Ascending aorta (tissue), 2 donors: ENCODE measurements at regions not wholly inside any gene's neighbourhood (a gene's known extent, or its start where the extent isn't known, plus 50 kb on each side); places are given as distances from the start of the nearest gene placed in this dataset.

ENCODE experiments used
- DNase-seq, 2 donors: peaks; one replicate each; pipeline ENCODE4 v3.0.0-alpha.2; 2019; ENCODE audit warnings: low spot score in 2 of 2
- H3K27ac ChIP-seq, 2 donors: fragments of 200-600 bp; sonication (generic); one replicate each; pipeline ENCODE4 v1.5.1; 2016 to 2017; ENCODE audit warnings: mild to moderate bottlenecking in 1 of 2
- H3K27me3 ChIP-seq: fragments of 200-600 bp; sonication (generic); one replicate; pipeline ENCODE4 v1.5.1; 2017
- H3K36me3 ChIP-seq, 2 donors: fragments of 200-600 bp; sonication (generic); one replicate each; pipeline ENCODE4 v1.5.1; 2016
- H3K4me1 ChIP-seq, 2 donors: fragments of 200-600 bp; sonication (generic); one replicate each; pipeline ENCODE4 v1.5.1; 2016 to 2017; ENCODE audit warnings: mild to moderate bottlenecking in 1 of 2
- H3K4me3 ChIP-seq, 2 donors: fragments of 200-600 bp; sonication (generic); one replicate each; pipeline ENCODE4 v1.5.1; 2016 to 2017; ENCODE audit warnings: mild to moderate bottlenecking in 1 of 2
- H3K9me3 ChIP-seq, 2 donors: fragments of 200-600 bp; sonication (generic); one replicate each; pipeline ENCODE4 v1.5.1; 2016
- CTCF ChIP-seq, 3 experiments: fragments of 200-600 bp in 2 of 3; fragments of 450-650 bp in 1 of 3; sonication (generic) in 2 of 3; IDR thresholded peaks; one replicate each; pipeline ENCODE4 v1.5.1; 2016 to 2019; ENCODE audit warnings: antibody characterized with exemption in 3 of 3, mild to moderate bottlenecking in 1 of 3, moderate library complexity in 1 of 3
- intact Hi-C: fragments of 100-400 bp; cut with DNase I; formaldehyde crosslinking; loops from one replicate; pipeline ENCODE4 v1.15.1; 2023

- no peak overlapping the region for H3K4me3 ChIP-seq
These were observed 530.4 kb upstream of the PTPRD start for GRCh38 chr9:11142965-11143738.

GRCh38 chr9:11144746-11145145, 531.9 kb upstream of the PTPRD start:
- H3K27ac ChIP-seq = no peak overlapping the region
- TF ChIP-seq CTCF (IDR thresholded peaks at IDR 0.05) = no peak
- H3K4me1 ChIP-seq = no peaks in the 10 kb centered on the region
- no peaks in the 10 kb centered on the region for H3K9me3 ChIP-seq
- intact Hi-C loops = no loop called here
- DNase-seq = no peak
- H3K4me3 ChIP-seq = no peak overlapping the region
- H3K27me3 ChIP-seq = no peaks in the 10 kb centered on the region
- no peaks in the 10 kb centered on the region for H3K36me3 ChIP-seq

More at GRCh38 chr9:11142965-11143738, 530.4 kb upstream of the PTPRD start:
- intact Hi-C loops = no loop called here
- no peaks in the 10 kb centered on the region for H3K27me3 ChIP-seq
- H3K4me1 ChIP-seq = no peaks in the 10 kb centered on the region
- no peak for DNase-seq
- no peaks in the 10 kb centered on the region for H3K36me3 ChIP-seq
- no peaks in the 10 kb centered on the region for H3K9me3 ChIP-seq
- no peak for TF ChIP-seq CTCF (IDR thresholded peaks at IDR 0.05)
- no peak overlapping the region for H3K27ac ChIP-seq

- TF ChIP-seq CTCF (IDR thresholded peaks at IDR 0.05) = no peak
- no peak for DNase-seq
- Histone ChIP-seq H3K27me3 (no peaks in the 10 kb centered on the region), H3K27ac (no peak overlapping the region), H3K9me3 (no peaks in the 10 kb centered on the region), H3K4me1 (no peaks in the 10 kb centered on the region), H3K4me3 (no peak overlapping the region), H3K36me3 (no peaks in the 10 kb centered on the region)
- intact Hi-C loops = no loop called here
These were observed 535.4 kb upstream of the PTPRD start for GRCh38 chr9:11148189-11148588.

GRCh38 chr9:11149065-11149464, 536.3 kb upstream of the PTPRD start:
- intact Hi-C loops = no loop called here
- Histone ChIP-seq H3K27ac (no peak overlapping the region), H3K4me1 (no peaks in the 10 kb centered on the region), H3K9me3 (no peaks in the 10 kb centered on the region), H3K4me3 (no peak overlapping the region), H3K36me3 (no peaks in the 10 kb centered on the region), H3K27me3 (no peaks in the 10 kb centered on the region)
- no peak for DNase-seq
- no peak for TF ChIP-seq CTCF (IDR thresholded peaks at IDR 0.05)

- no peak overlapping the region for H3K4me3 ChIP-seq
- no peaks in the 10 kb centered on the region for H3K9me3 ChIP-seq
These were observed 545.3 kb upstream of the PTPRD start for GRCh38 chr9:11158063-11158462.

More at GRCh38 chr9:11158063-11158462, 545.3 kb upstream of the PTPRD start:
- Histone ChIP-seq H3K27ac (no peak overlapping the region), H3K4me1 (no peaks in the 10 kb centered on the region), H3K36me3 (no peaks in the 10 kb centered on the region), H3K27me3 (no peaks in the 10 kb centered on the region)
- TF ChIP-seq CTCF (IDR thresholded peaks at IDR 0.05) = no peak
- intact Hi-C loops = no loop called here
- no peak for DNase-seq
